Lung (tissue), 11 donors: ENCODE measurements at regions not wholly inside any gene's neighbourhood (a gene's known extent, or its start where the extent isn't known, plus 50 kb on each side); places are given as distances from the start of the nearest gene placed in this dataset.

ENCODE experiments used
- ATAC-seq: fragments of 200-7000 bp; cut with Tn5 transposase; one replicate; pipeline ENCODE4 v1.9.1; 2020; ENCODE audit warnings: moderate number of reproducible peaks; ENCODE audit not compliant: insufficient read depth, low FRiP score
- DNase-seq, 3 donors: peaks; one replicate each; pipeline ENCODE4 v3.0.0-alpha.2; 2013 to 2017
- H3K27ac ChIP-seq, 2 donors: one replicate each; pipeline ENCODE4 v1.5.1; 2013; ENCODE audit warnings: mild to moderate bottlenecking in 2 of 2, moderate library complexity in 2 of 2, control low read depth in 1 of 2, inconsistent platforms in 1 of 2, low read depth in 1 of 2, low read length in 1 of 2
- H3K27me3 ChIP-seq, 3 donors: one replicate each; pipeline ENCODE4 v1.5.1; 2013; ENCODE audit warnings: low read length in 2 of 3; ENCODE audit not compliant: control insufficient read depth in 3 of 3, insufficient read depth in 3 of 3
- H3K36me3 ChIP-seq, 4 donors: one replicate each; pipeline ENCODE4 v1.5.1; 2013; ENCODE audit warnings: low read length in 4 of 4, mild to moderate bottlenecking in 1 of 4, moderate library complexity in 1 of 4; ENCODE audit not compliant: control insufficient read depth in 4 of 4, insufficient read depth in 4 of 4
- H3K4me1 ChIP-seq, 5 donors: one replicate each; pipeline ENCODE4 v1.5.1; 2013; ENCODE audit warnings: low read length in 5 of 5, mild to moderate bottlenecking in 2 of 5, moderate library complexity in 1 of 5; ENCODE audit not compliant: control insufficient read depth in 5 of 5, insufficient read depth in 5 of 5
- H3K4me3 ChIP-seq: one replicate; pipeline ENCODE4 v1.5.1; 2013; ENCODE audit warnings: mild to moderate bottlenecking, control low read depth, moderate library complexity
- H3K9ac ChIP-seq, 2 donors: one replicate each; pipeline ENCODE4 v1.5.1; 2013; ENCODE audit warnings: low read length in 2 of 2, control low read depth in 1 of 2; ENCODE audit not compliant: insufficient read depth in 1 of 2
- H3K9me3 ChIP-seq, 4 donors: one replicate each; pipeline ENCODE4 v1.5.1; 2013; ENCODE audit warnings: low read length in 3 of 4, mild to moderate bottlenecking in 1 of 4, moderate library complexity in 1 of 4; ENCODE audit not compliant: control insufficient read depth in 4 of 4, insufficient read depth in 3 of 4
- WGBS, 2 donors: extraction: QIAGEN DNeasy Blood & Tissue Kit; methylation state at CpG; one replicate each; pipeline ENCODE4 v1.1.7; 2013; 5-methylcytosine and 5-hydroxymethylcytosine counted together
- TF ChIP-seq, protein P1 (sequence below): IDR thresholded peaks from 2 replicates; pipeline ENCODE4 v1.5.1; 2012; ENCODE audit warnings: mild to moderate bottlenecking; ENCODE audit errors: control extremely low read depth, extremely low read depth
- donor health status: control.
- donor health status: control.
- donor health status: Bipolar disorder and iron deficiency.
- donor health status: healthy.
- donor health status: DM: yes; HTN: yes; CAD: no.

DNA sequence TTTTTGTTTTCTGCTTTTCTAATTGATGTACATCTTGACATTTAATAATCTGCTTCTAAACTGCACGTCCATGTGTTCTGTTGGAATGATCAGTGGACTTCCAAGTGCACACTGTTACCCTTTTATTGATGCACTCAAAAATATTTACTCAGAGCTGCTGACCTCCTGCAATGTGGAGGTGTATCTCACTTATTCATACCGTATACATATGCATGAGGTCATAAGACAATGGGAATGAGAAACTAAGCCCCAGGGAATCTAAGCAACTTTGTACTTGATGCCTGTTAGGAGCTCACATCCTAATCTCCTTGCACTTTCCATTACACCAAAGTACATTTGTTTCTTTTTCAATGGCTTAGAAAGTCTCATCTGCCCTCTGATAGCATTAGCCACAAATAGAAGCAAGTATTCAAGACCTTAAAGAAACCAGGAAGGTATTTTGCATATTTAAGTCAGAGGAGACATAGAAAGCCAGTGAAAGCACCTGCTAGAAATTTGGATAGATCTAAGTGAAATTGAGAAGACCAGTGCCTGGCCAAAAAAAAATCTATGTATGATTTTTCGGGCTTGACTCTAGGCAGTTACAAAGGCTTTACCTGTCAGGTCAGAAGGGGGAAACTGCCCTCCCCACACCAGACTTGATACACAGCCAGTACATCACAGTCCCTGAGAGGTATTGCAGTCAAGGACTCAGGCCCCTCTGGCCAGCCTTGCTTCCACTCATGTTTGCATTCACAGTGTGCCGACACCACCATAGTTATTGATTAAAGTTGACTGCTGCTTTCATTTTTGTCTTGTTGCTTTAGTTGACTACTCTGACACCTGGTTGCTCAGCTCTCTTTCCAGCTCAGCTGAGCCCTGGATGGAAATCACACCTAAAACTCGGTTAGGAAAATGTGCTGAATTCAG lies 391.7 kb upstream of the CYRIA start:
- DNase-seq (no peak), ATAC-seq (no peak)
- Histone ChIP-seq H3K27me3 (no peaks in the 10 kb centered on the region), H3K9me3 (no peaks in the 10 kb centered on the region), H3K9ac (no peak overlapping the region), H3K27ac (no peak overlapping the region), H3K36me3 (no peaks in the 10 kb centered on the region), H3K4me1 (no peaks in the 10 kb centered on the region), H3K4me3 (no peak overlapping the region)
- 77 to 88% methylated on average over 5 of the region's 5 CpGs for WGBS, 2 donors
- TF ChIP-seq, protein P1, sequence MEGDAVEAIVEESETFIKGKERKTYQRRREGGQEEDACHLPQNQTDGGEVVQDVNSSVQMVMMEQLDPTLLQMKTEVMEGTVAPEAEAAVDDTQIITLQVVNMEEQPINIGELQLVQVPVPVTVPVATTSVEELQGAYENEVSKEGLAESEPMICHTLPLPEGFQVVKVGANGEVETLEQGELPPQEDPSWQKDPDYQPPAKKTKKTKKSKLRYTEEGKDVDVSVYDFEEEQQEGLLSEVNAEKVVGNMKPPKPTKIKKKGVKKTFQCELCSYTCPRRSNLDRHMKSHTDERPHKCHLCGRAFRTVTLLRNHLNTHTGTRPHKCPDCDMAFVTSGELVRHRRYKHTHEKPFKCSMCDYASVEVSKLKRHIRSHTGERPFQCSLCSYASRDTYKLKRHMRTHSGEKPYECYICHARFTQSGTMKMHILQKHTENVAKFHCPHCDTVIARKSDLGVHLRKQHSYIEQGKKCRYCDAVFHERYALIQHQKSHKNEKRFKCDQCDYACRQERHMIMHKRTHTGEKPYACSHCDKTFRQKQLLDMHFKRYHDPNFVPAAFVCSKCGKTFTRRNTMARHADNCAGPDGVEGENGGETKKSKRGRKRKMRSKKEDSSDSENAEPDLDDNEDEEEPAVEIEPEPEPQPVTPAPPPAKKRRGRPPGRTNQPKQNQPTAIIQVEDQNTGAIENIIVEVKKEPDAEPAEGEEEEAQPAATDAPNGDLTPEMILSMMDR, result no peak

DNA sequence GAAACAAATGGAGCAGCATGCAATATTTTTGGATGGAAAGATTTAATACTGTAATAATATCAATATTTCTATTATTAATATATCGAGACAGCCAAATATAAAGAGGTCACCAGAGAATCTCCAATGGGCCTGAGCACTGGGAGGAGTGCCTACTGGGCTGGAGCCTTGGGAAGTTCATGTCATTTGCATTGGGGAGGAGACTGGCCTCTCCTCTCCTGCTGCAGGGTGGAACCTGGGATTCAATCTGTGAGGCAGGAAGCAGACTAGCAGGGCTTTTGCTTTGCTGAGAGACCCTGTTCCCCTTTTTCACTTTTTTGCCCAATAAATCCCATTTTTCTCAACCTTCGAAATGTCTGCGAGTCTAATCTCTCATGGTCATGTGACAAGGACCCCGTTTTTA lies 390.6 kb upstream of the CYRIA start:
- TF ChIP-seq, protein P1, result no peak
- 57 to 76% methylated on average over 4 of the region's 4 CpGs for WGBS, 2 donors
- no peak for ATAC-seq
- DNase-seq, result no peak
- Histone ChIP-seq H3K9ac (no peak overlapping the region), H3K27ac (no peak overlapping the region), H3K4me3 (no peak overlapping the region), H3K9me3 (no peaks in the 10 kb centered on the region), H3K27me3 (no peaks in the 10 kb centered on the region), H3K4me1 (peaks cover 0 to 2% (median 0%) of the 10 kb centered on the region in 5 donors), H3K36me3 (no peaks in the 10 kb centered on the region)

DNA sequence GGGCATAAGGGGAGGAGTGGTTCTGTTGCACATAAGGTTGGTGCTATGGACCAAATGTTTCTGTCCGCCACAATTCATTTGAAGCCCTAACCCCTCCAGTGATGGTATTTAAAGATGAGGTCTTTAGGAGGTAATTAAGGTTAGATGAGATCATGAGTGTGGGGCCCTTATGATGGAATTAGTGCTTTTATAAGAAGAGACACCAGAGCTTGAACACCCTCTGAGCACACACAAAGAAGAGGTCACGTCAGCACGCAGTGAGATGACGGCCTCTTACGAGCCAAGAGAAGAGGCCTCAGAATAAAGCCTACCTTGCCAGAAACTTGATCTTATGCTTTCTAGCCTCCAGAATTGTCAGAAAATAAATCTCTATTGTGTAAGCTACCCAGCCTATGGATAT lies 386.4 kb upstream of the CYRIA start:
- Histone ChIP-seq H3K4me3 (no peak overlapping the region), H3K9me3 (no peaks in the 10 kb centered on the region), H3K36me3 (no peaks in the 10 kb centered on the region), H3K27ac (no peak overlapping the region), H3K9ac (no peak overlapping the region), H3K27me3 (no peaks in the 10 kb centered on the region), H3K4me1 (peaks cover 0 to 2% (median 0%) of the 10 kb centered on the region in 5 donors)
- TF ChIP-seq, protein P1, result no peak
- 96 to 98% methylated on average over 5 of the region's 5 CpGs for WGBS, 2 donors
- no peak for ATAC-seq
- DNase-seq, result no peak
